HCT116 (cell line): ENCODE measurements at regions not wholly inside any gene's neighbourhood (a gene's known extent, or its start where the extent isn't known, plus 50 kb on each side); places are given as distances from the start of the nearest gene placed in this dataset.

Experiments
- ATAC-seq: fragments of 200-7000 bp; cut with Tn5 transposase; 2 replicates; pipeline ENCODE4 v1.9.1; 2020; ENCODE audit warnings: mild to moderate bottlenecking, moderate library complexity
- BruUV-seq: library from RNA; stranded (reverse); fragments of 400-500 nt; replicated peaks from 2 replicates; lab custom pipeline; 2021; lab: Mats Ljungman, UMichigan
- CTCF ChIA-PET: fragments of 300-600 bp; sonication (Branson Sonifier 250); formaldehyde crosslinking; loops from one replicate; lab custom pipeline; 2021; ENCODE audit warnings: antibody characterized with exemption; lab: Charles Lee
- POLR2A ChIA-PET: fragments of 300-600, 350-600 bp; sonication (Branson Sonifier 250); formaldehyde crosslinking; loops from one replicate; lab custom pipeline; 2021; ENCODE audit warnings: antibody characterized with exemption; lab: Charles Lee
- RAD21 ChIA-PET, 2 experiments: fragments of 300-600 bp; sonication (Branson Sonifier 250); formaldehyde crosslinking; loops; one replicate each; lab custom pipeline; 2023; ENCODE audit warnings: low total read pairs in 2 of 2; ENCODE audit not compliant: uncharacterized antibody in 2 of 2, unreplicated experiment in 2 of 2, low non-redundant PET in 1 of 2; lab: Charles Lee
- DNase-seq: peaks from one replicate; pipeline ENCODE4 v3.0.0-alpha.2; 2010; ENCODE audit warnings: low read depth, low spot score
- H2AFZ ChIP-seq: fragments of 200-600 bp; shearing (Covaris generic), sonication (generic); 2 replicates; pipeline ENCODE4 v1.6.1; 2017; ENCODE audit warnings: low read depth, mixed run types, mixed read lengths, antibody characterized with exemption, low read length; ENCODE audit not compliant: poor library complexity, severe bottlenecking
- H3K27ac ChIP-seq: 2 replicates; pipeline ENCODE4 v1.5.1; 2012; ENCODE audit warnings: low read depth, low read length
- H3K27me3 ChIP-seq: fragments of 200-600 bp; sonication (generic); 2 replicates; pipeline ENCODE4 v1.6.1; 2016; ENCODE audit warnings: mixed run types, low read length, mixed read lengths; ENCODE audit not compliant: insufficient read depth
- H3K36me3 ChIP-seq, 2 experiments: fragments of 200-500 bp in 1 of 2; fragments of 200-600 bp in 1 of 2; sonication (Bioruptor generic) in 1 of 2; sonication (generic) in 1 of 2; 2 replicates each; pipeline versions ENCODE4 v1.5.1 to v1.6.1; 2014 to 2016; ENCODE audit warnings: low read length in 2 of 2, inconsistent platforms in 1 of 2, mixed read lengths in 1 of 2, mixed run types in 1 of 2; ENCODE audit not compliant: insufficient read depth in 2 of 2, control insufficient read depth in 1 of 2
- H3K4me1 ChIP-seq, 2 experiments: fragments of 200-600 bp in 1 of 2; sonication (generic) in 1 of 2; 2 replicates each; pipeline versions ENCODE4 v1.5.1 to v1.6.1; 2012 to 2017; ENCODE audit warnings: low read length in 2 of 2, inconsistent platforms in 1 of 2, mild to moderate bottlenecking in 1 of 2, mixed read lengths in 1 of 2, mixed run types in 1 of 2, moderate library complexity in 1 of 2; ENCODE audit not compliant: insufficient read depth in 2 of 2, control insufficient read depth in 1 of 2
- H3K4me2 ChIP-seq: fragments of 200-600 bp; sonication (generic); 2 replicates; pipeline ENCODE4 v1.6.1; 2017; ENCODE audit warnings: mixed run types, low read length, mixed read lengths
- H3K4me3 ChIP-seq, 2 experiments: fragments of 200-600 bp in 1 of 2; sonication (generic) in 1 of 2; replicated peaks in 1 of 2; 2 replicates each; pipeline ENCODE4 v1.5.1; 2011 to 2016; ENCODE audit warnings: low read length in 2 of 2, control low read depth in 1 of 2, low read depth in 1 of 2, mild to moderate bottlenecking in 1 of 2, mixed read lengths in 1 of 2, mixed run types in 1 of 2
- H3K79me2 ChIP-seq: fragments of 200-600 bp; sonication (generic); 2 replicates; pipeline ENCODE4 v1.6.1; 2017; ENCODE audit warnings: mild to moderate bottlenecking, mixed run types, low read length, moderate library complexity, mixed read lengths; ENCODE audit not compliant: insufficient read depth
- H3K9ac ChIP-seq: fragments of 200-600 bp; sonication (generic); 2 replicates; pipeline ENCODE4 v1.6.1; 2016; ENCODE audit warnings: low read length, mixed read lengths
- H3K9me2 ChIP-seq: fragments of 200-600 bp; sonication (generic), shearing (Covaris generic); 2 replicates; pipeline ENCODE4 v1.6.1; 2017; ENCODE audit warnings: mixed run types, mild to moderate bottlenecking, moderate library complexity; ENCODE audit not compliant: insufficient read depth
- H3K9me3 ChIP-seq, 2 experiments: fragments of 200-500 bp in 1 of 2; fragments of 200-600 bp in 1 of 2; sonication (Bioruptor generic) in 1 of 2; sonication (generic) in 1 of 2; 2 replicates each; pipeline ENCODE4 v1.6.1; 2014 to 2017; ENCODE audit warnings: low read length in 2 of 2, mixed read lengths in 2 of 2, inconsistent platforms in 1 of 2, low read depth in 1 of 2, mild to moderate bottlenecking in 1 of 2, mixed run types in 1 of 2, moderate library complexity in 1 of 2; ENCODE audit not compliant: control insufficient read depth in 1 of 2, insufficient read depth in 1 of 2
- H4K20me1 ChIP-seq: fragments of 200-600 bp; sonication (generic), shearing (Covaris generic); 2 replicates; pipeline ENCODE4 v1.6.1; 2017; ENCODE audit warnings: mixed run types, mild to moderate bottlenecking, moderate library complexity; ENCODE audit not compliant: insufficient read depth
- CBX3 ChIP-seq: IDR thresholded peaks from 2 replicates; pipeline ENCODE4 v1.6.1; 2012; ENCODE audit warnings: low read depth
- EZH2 ChIP-seq: fragments of 200-600 bp; sonication (generic); IDR thresholded peaks from 2 replicates; pipeline ENCODE4 v1.6.1; 2017; ENCODE audit warnings: antibody characterized with exemption, mixed run types
- FOSL1 ChIP-seq: IDR thresholded peaks from 2 replicates; pipeline ENCODE4 v1.6.1; 2012; ENCODE audit warnings: low read depth
- POLR2AphosphoS5 ChIP-seq: IDR thresholded peaks from 2 replicates; pipeline ENCODE4 v1.6.1; 2011; ENCODE audit warnings: mild to moderate bottlenecking, low read depth, low read length, moderate library complexity
- RAD21 ChIP-seq: IDR thresholded peaks from 2 replicates; pipeline ENCODE4 v1.6.1; 2012; ENCODE audit warnings: low read depth, mild to moderate bottlenecking
- REST ChIP-seq: IDR thresholded peaks from 2 replicates; pipeline ENCODE4 v1.6.1; 2012; ENCODE audit warnings: low read depth
- SIN3A ChIP-seq: IDR thresholded peaks from 2 replicates; pipeline ENCODE4 v1.6.1; 2012; ENCODE audit warnings: low read depth
- SP1 ChIP-seq: IDR thresholded peaks from 2 replicates; pipeline ENCODE4 v1.6.1; 2012; ENCODE audit warnings: low read depth
- SRF ChIP-seq: IDR thresholded peaks from 2 replicates; pipeline ENCODE4 v1.6.1; 2012; ENCODE audit warnings: low read depth
- TCF7L2 ChIP-seq: IDR thresholded peaks from 2 replicates; pipeline ENCODE4 v1.7.0; 2011; ENCODE audit warnings: borderline replicate concordance, inconsistent platforms; ENCODE audit not compliant: insufficient read depth, insufficient read length; ENCODE audit errors: extremely low read depth
- ZFX ChIP-seq: fragments of 450-650 bp; IDR thresholded peaks from 2 replicates; pipeline ENCODE4 v1.6.1; 2017
- intact Hi-C: fragments of 100-400 bp; cut with micrococcal nuclease; formaldehyde crosslinking; loops from 2 replicates; pipeline ENCODE4 v1.10.0; 2022
- TF ChIP-seq, protein P1 (sequence below), 3 experiments: fragments of 200-600 bp in 1 of 3; sonication (generic) in 1 of 3; IDR thresholded peaks in 2 of 3; conservative IDR thresholded peaks in 1 of 3; 2 replicates each; pipeline ENCODE4 v1.5.1; 2012 to 2017; ENCODE audit warnings: low read depth in 2 of 3, low read length in 2 of 3, antibody characterized with exemption in 1 of 3, borderline replicate concordance in 1 of 3, control low read depth in 1 of 3, mild to moderate bottlenecking in 1 of 3, mixed read lengths in 1 of 3, mixed run types in 1 of 3, moderate library complexity in 1 of 3; ENCODE audit not compliant: insufficient read depth in 1 of 3

- no peak overlapping the region for H3K4me3 ChIP-seq
- POLR2A ChIA-PET: no interaction called here
- no peak overlapping the region for H3K9ac ChIP-seq
- H3K9me3 ChIP-seq: no peaks in the 10 kb centered on the region; a peak in 1 of 4 replicates
- H3K36me3 ChIP-seq: no peaks in the 10 kb centered on the region
- no peak for DNase-seq
- no peak overlapping the region for H3K27ac ChIP-seq
- H4K20me1 ChIP-seq: no peaks in the 10 kb centered on the region
- no peaks in the 10 kb centered on the region for H3K79me2 ChIP-seq
- H3K4me2 ChIP-seq: no peak overlapping the region
- intact Hi-C loops: no loop called here
- RAD21 ChIA-PET: no interaction called here
- TF ChIP-seq EZH2 (no peak), SRF (no peak), POLR2AphosphoS5 (no peak), ZFX (no peak), RAD21 (no peak), FOSL1 (no peak), REST (no peak), CBX3 (no peak), SP1 (no peak), TCF7L2 (no peak), SIN3A (no peak)
- TF ChIP-seq, protein P1, sequence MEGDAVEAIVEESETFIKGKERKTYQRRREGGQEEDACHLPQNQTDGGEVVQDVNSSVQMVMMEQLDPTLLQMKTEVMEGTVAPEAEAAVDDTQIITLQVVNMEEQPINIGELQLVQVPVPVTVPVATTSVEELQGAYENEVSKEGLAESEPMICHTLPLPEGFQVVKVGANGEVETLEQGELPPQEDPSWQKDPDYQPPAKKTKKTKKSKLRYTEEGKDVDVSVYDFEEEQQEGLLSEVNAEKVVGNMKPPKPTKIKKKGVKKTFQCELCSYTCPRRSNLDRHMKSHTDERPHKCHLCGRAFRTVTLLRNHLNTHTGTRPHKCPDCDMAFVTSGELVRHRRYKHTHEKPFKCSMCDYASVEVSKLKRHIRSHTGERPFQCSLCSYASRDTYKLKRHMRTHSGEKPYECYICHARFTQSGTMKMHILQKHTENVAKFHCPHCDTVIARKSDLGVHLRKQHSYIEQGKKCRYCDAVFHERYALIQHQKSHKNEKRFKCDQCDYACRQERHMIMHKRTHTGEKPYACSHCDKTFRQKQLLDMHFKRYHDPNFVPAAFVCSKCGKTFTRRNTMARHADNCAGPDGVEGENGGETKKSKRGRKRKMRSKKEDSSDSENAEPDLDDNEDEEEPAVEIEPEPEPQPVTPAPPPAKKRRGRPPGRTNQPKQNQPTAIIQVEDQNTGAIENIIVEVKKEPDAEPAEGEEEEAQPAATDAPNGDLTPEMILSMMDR (IDR thresholded peaks at IDR 0.05 in 2 of 3, conservative IDR thresholded peaks at IDR 0.05 in 1 of 3; ENCODE audit: borderline replicate concordance in 1 of 3, insufficient read depth in 1 of 3, low read depth in 2 of 3, low read length in 2 of 3): no peak
- TF ChIP-seq, all 23 proteins: peak for 0
- no peaks in the 10 kb centered on the region for H3K27me3 ChIP-seq
- no peak overlapping the region for H2AFZ ChIP-seq
- H3K4me1 ChIP-seq: no peaks in the 10 kb centered on the region
- CTCF ChIA-PET: no interaction called here
- no peak for ATAC-seq
- BruUV-seq: no TSS peak
- no peaks in the 10 kb centered on the region for H3K9me2 ChIP-seq
These were observed 204.5 kb downstream of the POU4F1 start for GRCh38 chr13:78398743-78399410.
